ENCODE measurements at regions not wholly inside any gene's neighbourhood (a gene's known extent, or its start where the extent isn't known, plus 50 kb on each side); places are given as distances from the start of the nearest gene placed in this dataset.

GRCh38 chr9:119559986-119560385, 190.8 kb upstream of the BRINP1 start:
- TF ChIP-seq POLR2AphosphoS5 (IDR thresholded peaks at IDR 0.05; ENCODE audit: insufficient read depth, low read depth, low read length), result no peak
- no peak for TF ChIP-seq CTCF (IDR thresholded peaks at IDR 0.05; ENCODE audit: extremely low read depth in 1 of 2, insufficient read depth in 1 of 2, low read depth in 1 of 2, low read length in 2 of 2)
- no peak for TF ChIP-seq EZH2 (IDR thresholded peaks at IDR 0.05; ENCODE audit: borderline replicate concordance, low read depth, low read length, severe bottlenecking)
- no peak for TF ChIP-seq MYC (IDR thresholded peaks at IDR 0.05; ENCODE audit: low read depth, low read length)
- no peak for TF ChIP-seq POLR2A (IDR thresholded peaks at IDR 0.05; ENCODE audit: low read depth, low read length)

All from endothelial cell of umbilical vein (primary cell).